Forelimb muscle (tissue), 1 donor: ENCODE measurements at regions not wholly inside any gene's neighbourhood (a gene's known extent, or its start where the extent isn't known, plus 50 kb on each side); places are given as distances from the start of the nearest gene placed in this dataset.
"Not testable (repeated sequence)": the region's sequence is repeated elsewhere in the genome, so short reads cannot be mapped to it uniquely, and the experiment has no call there.

Experiments used
- DNase-seq: peaks from one replicate; pipeline ENCODE4 v3.0.0-alpha.2; 2013; ENCODE audit warnings: low read depth

DNA sequence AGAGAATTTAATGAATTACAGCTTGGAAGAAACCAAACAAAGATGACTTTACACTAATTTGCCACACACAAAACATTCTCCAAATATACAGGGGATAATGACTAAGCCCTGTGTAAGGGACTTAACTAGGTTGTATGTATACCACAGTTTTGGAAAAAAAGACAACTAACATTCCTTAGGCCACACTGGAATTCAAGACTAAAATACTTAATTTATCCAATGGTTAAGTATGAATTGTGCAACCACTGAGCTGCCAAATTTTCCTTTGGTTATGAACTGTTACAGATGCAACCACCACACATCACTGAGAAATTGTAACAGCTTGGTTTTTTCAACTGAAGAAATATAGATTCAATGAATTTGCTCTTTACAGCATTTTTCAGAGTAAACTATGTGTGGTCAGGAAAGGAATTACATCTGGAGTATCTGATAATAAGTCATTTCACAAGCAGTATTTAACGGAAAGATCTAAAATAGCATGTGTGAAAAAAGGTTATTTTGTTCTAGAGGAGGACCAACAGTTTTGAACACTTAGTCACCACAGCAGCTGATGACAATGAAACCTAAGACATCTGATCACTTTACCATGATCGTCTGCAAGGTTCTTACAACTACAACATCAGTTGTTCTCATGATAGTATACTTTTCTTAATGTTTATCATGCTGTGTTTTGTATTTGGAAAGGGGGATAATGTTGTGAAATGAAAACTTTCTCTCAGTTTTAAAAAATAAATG is 318.8 kb downstream of the BCKDHB start:
- no peak for DNase-seq

DNA sequence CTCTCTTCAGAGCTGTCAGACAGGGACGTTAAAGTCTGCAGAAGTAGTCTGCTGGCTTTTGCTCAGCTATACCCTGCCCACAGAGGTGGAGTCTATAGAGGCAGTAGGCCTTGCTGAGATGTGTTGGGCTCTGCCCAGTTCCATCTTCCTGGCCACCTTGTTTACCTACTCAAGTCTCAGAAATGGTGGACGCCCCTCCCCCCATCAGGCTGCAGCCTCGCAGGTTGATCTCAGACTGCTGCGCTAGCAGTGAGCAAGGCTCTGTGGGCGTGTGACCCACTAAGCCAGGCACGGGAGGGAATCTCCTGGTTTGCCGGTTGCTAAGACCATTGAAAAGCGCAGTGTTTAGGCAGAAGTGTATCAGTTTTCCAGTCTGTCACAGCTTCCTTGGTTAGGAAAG is 305.0 kb downstream of the BCKDHB start:
- no peak for DNase-seq

GRCh38 chr6:80407976-80408375 is 301.5 kb downstream of the BCKDHB start:
- not testable (repeated sequence) for DNase-seq

GRCh38 chr6:80404889-80405288 is 298.4 kb downstream of the BCKDHB start:
- no peak for DNase-seq

DNA sequence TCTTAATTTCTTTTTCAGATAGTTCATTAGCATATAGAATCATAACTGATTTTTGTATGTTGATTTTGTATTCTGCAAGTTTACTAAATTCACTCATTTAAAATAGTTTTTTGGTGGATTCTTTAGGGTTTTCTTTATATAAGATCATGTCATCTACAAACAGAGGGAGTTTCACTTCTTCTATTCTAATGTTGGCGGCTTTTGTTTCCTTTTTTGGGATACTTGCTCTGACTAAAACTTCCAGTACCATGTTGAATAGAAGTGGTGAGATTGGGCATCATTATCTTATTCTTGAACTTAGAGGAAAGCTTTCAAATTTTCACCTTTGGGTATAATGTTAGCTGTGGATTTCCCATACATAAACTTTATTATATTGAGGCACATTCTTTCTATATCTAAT is 296.9 kb downstream of the BCKDHB start:
- no peak for DNase-seq

GRCh38 chr6:80402266-80402665 is 295.8 kb downstream of the BCKDHB start:
- DNase-seq: no peak
